Tibial nerve (tissue), 3 donors: ENCODE measurements at regions not wholly inside any gene's neighbourhood (a gene's known extent, or its start where the extent isn't known, plus 50 kb on each side); places are given as distances from the start of the nearest gene placed in this dataset.

Source experiments
- POLR2A ChIP-seq, 2 donors: fragments of 450-650 bp; IDR thresholded peaks; one replicate each; pipeline ENCODE4 v1.6.1; 2017; ENCODE audit warnings: antibody characterized with exemption in 2 of 2, mild to moderate bottlenecking in 2 of 2, moderate library complexity in 2 of 2
- TF ChIP-seq, protein P1 (sequence below), 5 experiments: fragments of 200-600 bp in 3 of 5; fragments of 450-650 bp in 2 of 5; sonication (generic) in 3 of 5; IDR thresholded peaks; one replicate each; pipeline ENCODE4 v1.5.1; 2016 to 2019; ENCODE audit warnings: antibody characterized with exemption in 5 of 5, mild to moderate bottlenecking in 3 of 5, moderate library complexity in 2 of 5

GRCh38 chr1:5430136-5430535, 562.1 kb downstream of the NPHP4 start:
- TF ChIP-seq, protein P1, sequence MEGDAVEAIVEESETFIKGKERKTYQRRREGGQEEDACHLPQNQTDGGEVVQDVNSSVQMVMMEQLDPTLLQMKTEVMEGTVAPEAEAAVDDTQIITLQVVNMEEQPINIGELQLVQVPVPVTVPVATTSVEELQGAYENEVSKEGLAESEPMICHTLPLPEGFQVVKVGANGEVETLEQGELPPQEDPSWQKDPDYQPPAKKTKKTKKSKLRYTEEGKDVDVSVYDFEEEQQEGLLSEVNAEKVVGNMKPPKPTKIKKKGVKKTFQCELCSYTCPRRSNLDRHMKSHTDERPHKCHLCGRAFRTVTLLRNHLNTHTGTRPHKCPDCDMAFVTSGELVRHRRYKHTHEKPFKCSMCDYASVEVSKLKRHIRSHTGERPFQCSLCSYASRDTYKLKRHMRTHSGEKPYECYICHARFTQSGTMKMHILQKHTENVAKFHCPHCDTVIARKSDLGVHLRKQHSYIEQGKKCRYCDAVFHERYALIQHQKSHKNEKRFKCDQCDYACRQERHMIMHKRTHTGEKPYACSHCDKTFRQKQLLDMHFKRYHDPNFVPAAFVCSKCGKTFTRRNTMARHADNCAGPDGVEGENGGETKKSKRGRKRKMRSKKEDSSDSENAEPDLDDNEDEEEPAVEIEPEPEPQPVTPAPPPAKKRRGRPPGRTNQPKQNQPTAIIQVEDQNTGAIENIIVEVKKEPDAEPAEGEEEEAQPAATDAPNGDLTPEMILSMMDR (IDR thresholded peaks at IDR 0.05): no peak
- no peak for TF ChIP-seq POLR2A (IDR thresholded peaks at IDR 0.05)
